MM.1S (cell line): ENCODE measurements at regions not wholly inside any gene's neighbourhood (a gene's known extent, or its start where the extent isn't known, plus 50 kb on each side); places are given as distances from the start of the nearest gene placed in this dataset.

Experiments
- EZH2 ChIP-seq: fragments of 300-600 bp; sonication (generic); optimal IDR thresholded peaks from 2 replicates; pipeline ENCODE3; 2017; ENCODE audit warnings: low read depth, mild to moderate bottlenecking, antibody characterized with exemption, low read length, mixed read lengths
- TF ChIP-seq, protein P1 (sequence below): fragments of 300-600 bp; sonication (generic); IDR thresholded peaks from 2 replicates; pipeline ENCODE4 v1.5.1; 2016; ENCODE audit warnings: antibody characterized with exemption, low read length, mixed read lengths

DNA sequence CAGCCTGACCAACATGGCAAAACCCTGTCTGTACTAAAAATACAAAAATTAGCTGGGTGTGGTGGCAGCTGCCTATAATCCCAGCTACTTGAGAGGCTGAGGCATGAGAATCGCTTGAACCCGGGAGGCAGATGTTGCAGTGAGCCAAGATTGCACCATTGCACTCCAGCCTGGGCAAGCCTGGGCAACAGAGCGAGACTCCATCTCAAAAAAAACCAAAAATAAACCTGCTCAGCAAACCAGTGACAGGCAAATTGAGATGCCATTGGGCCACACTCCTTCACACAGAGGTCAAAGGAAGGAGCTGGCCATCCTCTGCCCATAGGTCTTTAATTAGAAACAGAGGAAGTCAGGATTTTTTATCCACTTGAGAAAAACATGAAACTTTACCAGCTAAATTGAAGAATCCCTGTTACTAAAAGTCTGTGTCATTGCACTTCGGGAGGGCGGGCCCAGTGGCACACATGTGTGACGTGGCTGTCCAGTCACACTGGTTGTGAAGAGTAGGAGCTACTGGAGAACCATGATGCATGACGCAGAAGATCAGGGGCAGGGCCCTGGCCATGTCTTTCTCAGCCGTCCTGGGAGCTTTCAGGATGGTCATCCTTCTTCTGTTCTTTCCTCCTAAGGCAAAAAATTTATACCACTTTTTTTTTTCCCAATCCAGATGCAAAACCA is 118.3 kb upstream of the ZNF438 start:
- TF ChIP-seq, protein P1, sequence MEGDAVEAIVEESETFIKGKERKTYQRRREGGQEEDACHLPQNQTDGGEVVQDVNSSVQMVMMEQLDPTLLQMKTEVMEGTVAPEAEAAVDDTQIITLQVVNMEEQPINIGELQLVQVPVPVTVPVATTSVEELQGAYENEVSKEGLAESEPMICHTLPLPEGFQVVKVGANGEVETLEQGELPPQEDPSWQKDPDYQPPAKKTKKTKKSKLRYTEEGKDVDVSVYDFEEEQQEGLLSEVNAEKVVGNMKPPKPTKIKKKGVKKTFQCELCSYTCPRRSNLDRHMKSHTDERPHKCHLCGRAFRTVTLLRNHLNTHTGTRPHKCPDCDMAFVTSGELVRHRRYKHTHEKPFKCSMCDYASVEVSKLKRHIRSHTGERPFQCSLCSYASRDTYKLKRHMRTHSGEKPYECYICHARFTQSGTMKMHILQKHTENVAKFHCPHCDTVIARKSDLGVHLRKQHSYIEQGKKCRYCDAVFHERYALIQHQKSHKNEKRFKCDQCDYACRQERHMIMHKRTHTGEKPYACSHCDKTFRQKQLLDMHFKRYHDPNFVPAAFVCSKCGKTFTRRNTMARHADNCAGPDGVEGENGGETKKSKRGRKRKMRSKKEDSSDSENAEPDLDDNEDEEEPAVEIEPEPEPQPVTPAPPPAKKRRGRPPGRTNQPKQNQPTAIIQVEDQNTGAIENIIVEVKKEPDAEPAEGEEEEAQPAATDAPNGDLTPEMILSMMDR = no peak
- no peak for TF ChIP-seq EZH2
